Endothelial cell of umbilical vein (primary cell): ENCODE measurements at regions not wholly inside any gene's neighbourhood (a gene's known extent, or its start where the extent isn't known, plus 50 kb on each side); places are given as distances from the start of the nearest gene placed in this dataset.

Source experiments
- BruUV-seq: library from RNA; stranded (reverse); fragments of 400-500 nt; replicated peaks from 2 replicates; lab custom pipeline; 2021; lab: Mats Ljungman, UMichigan
- CTCF ChIA-PET: fragments of 300-600, 350-600 bp; sonication (Branson Sonifier 250); formaldehyde crosslinking; loops from one replicate; lab custom pipeline; 2021; ENCODE audit warnings: antibody characterized with exemption, inconsistent platforms; lab: Charles Lee
- POLR2A ChIA-PET: fragments of 300-600, 350-600 bp; sonication (Branson Sonifier 250); formaldehyde crosslinking; loops from one replicate; lab custom pipeline; 2021; ENCODE audit warnings: antibody characterized with exemption, inconsistent platforms; lab: Charles Lee
- DNase-seq: peaks from one replicate; pipeline ENCODE4 v3.0.0-alpha.2; 2011; ENCODE audit warnings: low read depth, low spot score
- FAIRE-seq: peaks from 2 replicates; lab custom pipeline; 2011; peaks lifted over from hg19 to GRCh38; lab: Jason Lieb, UNC
- H2AFZ ChIP-seq: 2 replicates; pipeline ENCODE4 v1.6.0; 2012; ENCODE audit warnings: low read depth, low read length, control low read depth, inconsistent platforms
- H3K27ac ChIP-seq: 2 replicates; pipeline ENCODE4 v1.5.1; 2011; ENCODE audit warnings: low read depth, mild to moderate bottlenecking, control low read depth, low read length, moderate library complexity; ENCODE audit not compliant: insufficient read depth
- H3K27me3 ChIP-seq, 2 experiments: 2 replicates each; pipeline versions ENCODE4 v1.6.0 to v1.6.1; 2011; ENCODE audit warnings: low read length in 2 of 2, mixed read lengths in 1 of 2; ENCODE audit not compliant: control insufficient read depth in 2 of 2, insufficient read depth in 2 of 2
- H3K36me3 ChIP-seq, 2 experiments: 2 replicates in 1 of 2; 3 replicates in 1 of 2; pipeline ENCODE4 v1.5.1; 2011; ENCODE audit warnings: low read length in 2 of 2, mild to moderate bottlenecking in 1 of 2, moderate library complexity in 1 of 2; ENCODE audit not compliant: control insufficient read depth in 2 of 2, insufficient read depth in 2 of 2; ENCODE audit errors: extremely low read depth in 1 of 2
- H3K4me1 ChIP-seq: 3 replicates; pipeline ENCODE4 v1.5.1; 2011; ENCODE audit warnings: mild to moderate bottlenecking, low read length; ENCODE audit not compliant: control insufficient read depth, insufficient read depth; ENCODE audit errors: extremely low read depth
- H3K4me2 ChIP-seq: 2 replicates; pipeline ENCODE4 v1.6.1; 2011; ENCODE audit warnings: low read length, control low read depth, mixed read lengths; ENCODE audit not compliant: insufficient read depth
- H3K4me3 ChIP-seq, 3 experiments: fragments of 200-600 bp in 1 of 3; sonication (generic), shearing (Covaris generic) in 1 of 3; replicated peaks in 1 of 3; 2 replicates each; pipeline ENCODE4 v1.5.1; 2011 to 2016; ENCODE audit warnings: control low read depth in 3 of 3, low read length in 3 of 3, mild to moderate bottlenecking in 2 of 3, inconsistent platforms in 1 of 3, low read depth in 1 of 3, moderate library complexity in 1 of 3; ENCODE audit not compliant: insufficient read depth in 1 of 3
- H3K79me2 ChIP-seq: 2 replicates; pipeline ENCODE4 v1.6.0; 2012; ENCODE audit warnings: low read length, inconsistent platforms; ENCODE audit not compliant: control insufficient read depth, insufficient read depth
- H3K9ac ChIP-seq: replicated peaks from 2 replicates; pipeline ENCODE3; 2011; ENCODE audit warnings: low read length, control low read depth; ENCODE audit not compliant: insufficient read depth; ENCODE audit errors: extremely low read depth
- H3K9me1 ChIP-seq: replicated peaks from 3 replicates; pipeline ENCODE4 v1.6.0; 2011; ENCODE audit warnings: mild to moderate bottlenecking, low read length; ENCODE audit not compliant: control insufficient read depth, insufficient read depth; ENCODE audit errors: extremely low read depth
- H3K9me3 ChIP-seq: replicated peaks from 2 replicates; pipeline ENCODE4 v1.5.1; 2012; ENCODE audit warnings: low read length, inconsistent platforms; ENCODE audit not compliant: control insufficient read depth, insufficient read depth
- H4K20me1 ChIP-seq: replicated peaks from 2 replicates; pipeline ENCODE3; 2011; ENCODE audit warnings: mild to moderate bottlenecking, low read length; ENCODE audit not compliant: control insufficient read depth, insufficient read depth; ENCODE audit errors: extremely low read depth
- CTCF ChIP-seq, 2 donors: IDR thresholded peaks; 1 replicate in 1 of 2; 2 replicates in 1 of 2; pipeline ENCODE4 v1.5.1; 2011; ENCODE audit warnings: low read length in 2 of 2, mild to moderate bottlenecking in 2 of 2, moderate library complexity in 2 of 2, control low read depth in 1 of 2, inconsistent platforms in 1 of 2, low read depth in 1 of 2; ENCODE audit not compliant: insufficient read depth in 1 of 2; ENCODE audit errors: extremely low read depth in 1 of 2
- EZH2 ChIP-seq: IDR thresholded peaks from 2 replicates; pipeline ENCODE4 v1.6.1; 2012; ENCODE audit warnings: borderline replicate concordance, low read depth, mild to moderate bottlenecking, moderate library complexity, low read length, inconsistent platforms; ENCODE audit not compliant: severe bottlenecking
- FOS ChIP-seq: IDR thresholded peaks from 2 replicates; pipeline ENCODE4 v1.6.1; 2011; ENCODE audit warnings: mild to moderate bottlenecking, low read length, moderate library complexity, borderline replicate concordance; ENCODE audit not compliant: insufficient read depth
- GATA2 ChIP-seq: IDR thresholded peaks from 2 replicates; pipeline ENCODE4 v1.7.0; 2011; ENCODE audit warnings: low read depth, mild to moderate bottlenecking, moderate library complexity, mixed read lengths, low read length; ENCODE audit not compliant: insufficient read length, insufficient read depth
- JUN ChIP-seq: IDR thresholded peaks from 2 replicates; pipeline ENCODE4 v1.6.1; 2011; ENCODE audit warnings: borderline replicate concordance, low read depth; ENCODE audit not compliant: insufficient read length, insufficient read depth
- MAX ChIP-seq: IDR thresholded peaks from 2 replicates; pipeline ENCODE4 v1.6.1; 2011; ENCODE audit not compliant: insufficient read depth, insufficient read length
- MYC ChIP-seq: IDR thresholded peaks from one replicate; pipeline ENCODE4 v1.6.1; 2011; ENCODE audit warnings: mild to moderate bottlenecking, low read depth, low read length
- POLR2A ChIP-seq: IDR thresholded peaks from 2 replicates; pipeline ENCODE4 v1.6.1; 2012; ENCODE audit warnings: low read depth, mild to moderate bottlenecking, control low read depth, low read length
- POLR2AphosphoS5 ChIP-seq: IDR thresholded peaks from 2 replicates; pipeline ENCODE4 v1.6.1; 2012; ENCODE audit warnings: low read depth, mild to moderate bottlenecking, control low read depth, low read length, moderate library complexity; ENCODE audit not compliant: insufficient read depth
- dilution Hi-C: fragments of 300-500 bp; cut with MboI; formaldehyde crosslinking; loops from one replicate; pipeline ENCODE4 v1.15.0; 2019; ENCODE audit warnings: low sequenced_read_pairs; ENCODE audit not compliant: extremely low pct_ligation_motif_present
- intact Hi-C: fragments of 100-400 bp; cut with micrococcal nuclease; formaldehyde crosslinking; loops from one replicate; pipeline ENCODE4 v1.10.0; 2022

DNA sequence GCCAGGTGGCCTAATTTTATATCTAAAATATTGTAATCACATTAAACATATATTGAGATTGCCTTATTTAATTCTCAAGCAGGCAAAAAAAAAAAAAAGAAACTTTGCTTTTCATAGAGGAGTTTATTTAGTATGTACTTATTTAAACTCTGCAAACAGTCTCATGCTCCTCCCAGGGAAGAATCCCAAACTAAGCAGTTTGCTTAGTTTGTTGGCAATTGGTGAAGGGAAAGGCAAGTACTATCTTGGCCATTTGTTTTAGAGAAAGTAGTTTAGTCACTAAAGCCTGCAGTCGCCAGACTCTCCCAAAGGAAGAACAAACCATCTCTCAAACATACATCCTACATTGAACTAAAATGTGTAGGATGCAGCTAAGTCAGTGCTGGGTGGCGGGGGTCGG is 226.8 kb downstream of the CDC14C start:
- BruUV-seq, result no TSS peak
- intact Hi-C loops, result no loop called here
- CTCF ChIA-PET, result no interaction called here
- no peak overlapping the region for H3K27ac ChIP-seq
- H4K20me1 ChIP-seq, result no peaks in the 10 kb centered on the region
- no peak overlapping the region for H3K4me3 ChIP-seq
- no peaks in the 10 kb centered on the region for H3K9me3 ChIP-seq
- no peak overlapping the region for H2AFZ ChIP-seq
- H3K27me3 ChIP-seq, result no peaks in the 10 kb centered on the region
- POLR2A ChIA-PET, result no interaction called here
- H3K4me2 ChIP-seq, result no peak overlapping the region
- H3K9me1 ChIP-seq, result no peaks in the 10 kb centered on the region
- no peak for DNase-seq
- dilution Hi-C loops, result no loop called here
- no peak overlapping the region for H3K9ac ChIP-seq
- no peaks in the 10 kb centered on the region for H3K79me2 ChIP-seq
- FAIRE-seq, result no peak
- TF ChIP-seq POLR2A, result no peak
- TF ChIP-seq CTCF (IDR thresholded peaks at IDR 0.05; ENCODE audit: extremely low read depth in 1 of 2, insufficient read depth in 1 of 2, low read depth in 1 of 2, low read length in 2 of 2), result no peak
- no peak for TF ChIP-seq MYC
- no peak for TF ChIP-seq FOS
- TF ChIP-seq MAX, result no peak
- TF ChIP-seq POLR2AphosphoS5, result no peak
- TF ChIP-seq GATA2, result no peak
- no peaks in the 10 kb centered on the region for H3K36me3 ChIP-seq
- no peaks in the 10 kb centered on the region for H3K4me1 ChIP-seq

DNA sequence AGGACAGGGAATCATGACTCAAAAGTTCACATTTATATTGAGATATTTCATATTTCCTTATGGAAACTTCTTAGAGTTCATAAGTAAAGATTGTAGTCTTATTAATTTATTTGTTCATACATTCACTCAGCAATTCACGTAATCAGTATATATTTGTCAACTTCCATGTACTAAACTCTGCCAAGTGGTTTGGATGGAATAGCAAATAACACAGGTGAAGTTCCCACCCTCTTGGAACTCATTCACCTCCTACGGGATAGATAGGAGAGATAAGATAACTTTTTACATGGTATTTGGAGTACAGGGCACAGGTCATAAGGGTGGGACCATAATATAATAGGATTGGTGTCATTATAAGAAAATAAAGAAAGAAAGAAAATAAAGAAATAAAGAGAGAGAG is 234.0 kb downstream of the CDC14C start:
- POLR2A ChIA-PET, result no interaction called here
- FAIRE-seq, result no peak

More for the DNA sequence above, 234.0 kb downstream of the CDC14C start:
- Histone ChIP-seq H3K9me1 (no peaks in the 10 kb centered on the region), H4K20me1 (no peaks in the 10 kb centered on the region), H3K9me3 (peaks cover 2% of the 10 kb centered on the region), H3K4me1 (no peaks in the 10 kb centered on the region), H3K27ac (no peak overlapping the region), H3K4me2 (no peak overlapping the region), H3K36me3 (no peaks in the 10 kb centered on the region), H3K4me3 (no peak overlapping the region), H3K79me2 (no peaks in the 10 kb centered on the region), H3K27me3 (no peaks in the 10 kb centered on the region), H3K9ac (no peak overlapping the region), H2AFZ (no peak overlapping the region)
- dilution Hi-C loops (no loop called here), intact Hi-C loops (no loop called here)
- DNase-seq, result no peak
- CTCF ChIA-PET, result no interaction called here
- BruUV-seq, result no TSS peak
- TF ChIP-seq MYC, result no peak
- no peak for TF ChIP-seq FOS
- no peak for TF ChIP-seq POLR2A
- TF ChIP-seq EZH2, result no peak
- no peak for TF ChIP-seq CTCF (IDR thresholded peaks at IDR 0.05; ENCODE audit: extremely low read depth in 1 of 2, insufficient read depth in 1 of 2, low read depth in 1 of 2, low read length in 2 of 2)
- TF ChIP-seq GATA2, result no peak
- TF ChIP-seq MAX, result no peak
- no peak for TF ChIP-seq POLR2AphosphoS5
- no peak for TF ChIP-seq JUN
